H1 (cell line): ENCODE measurements at regions not wholly inside any gene's neighbourhood (a gene's known extent, or its start where the extent isn't known, plus 50 kb on each side); places are given as distances from the start of the nearest gene placed in this dataset.

Experiments used
- CHD2 ChIP-seq: IDR thresholded peaks from 2 replicates; pipeline ENCODE4 v1.6.1; 2012; ENCODE audit warnings: low read length, improper control_type of control experiment
- CREB1 ChIP-seq: IDR thresholded peaks from 2 replicates; pipeline ENCODE4 v1.6.1; 2012; ENCODE audit warnings: inconsistent platforms
- JUN ChIP-seq: IDR thresholded peaks from 2 replicates; pipeline ENCODE4 v1.6.1; 2011; ENCODE audit warnings: low read depth, mild to moderate bottlenecking, improper control_type of control experiment, low read length
- KDM5A ChIP-seq: fragments of 200-600 bp; IDR thresholded peaks from 2 replicates; pipeline ENCODE4 v1.7.1; 2012; ENCODE audit warnings: mild to moderate bottlenecking, low read length, inconsistent platforms, mixed read lengths
- PHF8 ChIP-seq: fragments of 200-600 bp; sonication (generic); conservative IDR thresholded peaks from 2 replicates; pipeline ENCODE4 v1.7.1; 2012; ENCODE audit warnings: low read depth, mild to moderate bottlenecking, inconsistent platforms, low read length, moderate library complexity
- SIRT6 ChIP-seq: IDR thresholded peaks from one replicate; pipeline ENCODE4 v1.7.1; 2012; ENCODE audit warnings: low read length, inconsistent platforms
- TAF1 ChIP-seq: IDR thresholded peaks from 2 replicates; pipeline ENCODE4 v1.6.1; 2011; ENCODE audit warnings: mild to moderate bottlenecking, low read depth, low read length
- YY1 ChIP-seq: IDR thresholded peaks from 2 replicates; pipeline ENCODE4 v1.6.1; 2011; ENCODE audit warnings: low read depth, mild to moderate bottlenecking, low read length
- TF ChIP-seq, protein P1 (sequence below): fragments of 300-600 bp; sonication (generic); IDR thresholded peaks from 2 replicates; pipeline ENCODE4 v1.7.1; 2012; ENCODE audit warnings: low read length, moderate library complexity, mild to moderate bottlenecking, inconsistent platforms; ENCODE audit not compliant: insufficient replicate concordance
- TF ChIP-seq, protein P2 (sequence below): IDR thresholded peaks from 2 replicates; pipeline ENCODE4 v1.6.1; 2011; ENCODE audit warnings: low read length, improper control_type of control experiment

DNA sequence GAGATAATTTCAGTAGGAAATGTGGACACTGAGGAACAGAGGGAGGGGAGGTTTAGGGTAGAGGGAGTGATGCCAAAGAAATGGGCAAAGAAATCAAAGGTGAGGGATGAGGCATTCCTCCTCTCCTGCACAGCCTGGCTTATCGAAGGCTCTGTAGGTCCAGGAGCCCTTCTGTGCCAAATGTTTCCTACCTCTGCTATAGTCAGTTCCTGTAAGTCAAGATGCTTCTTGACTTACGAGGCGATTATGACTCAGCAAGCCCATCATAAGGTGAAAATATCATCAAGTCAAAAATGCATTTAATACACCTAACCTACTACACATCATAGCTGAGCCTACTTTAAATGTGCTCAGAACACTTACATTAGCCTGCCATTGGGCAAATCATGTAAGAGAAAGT is 60.0 kb upstream of the ARHGAP24 start (continued):
- TF ChIP-seq, protein P1, sequence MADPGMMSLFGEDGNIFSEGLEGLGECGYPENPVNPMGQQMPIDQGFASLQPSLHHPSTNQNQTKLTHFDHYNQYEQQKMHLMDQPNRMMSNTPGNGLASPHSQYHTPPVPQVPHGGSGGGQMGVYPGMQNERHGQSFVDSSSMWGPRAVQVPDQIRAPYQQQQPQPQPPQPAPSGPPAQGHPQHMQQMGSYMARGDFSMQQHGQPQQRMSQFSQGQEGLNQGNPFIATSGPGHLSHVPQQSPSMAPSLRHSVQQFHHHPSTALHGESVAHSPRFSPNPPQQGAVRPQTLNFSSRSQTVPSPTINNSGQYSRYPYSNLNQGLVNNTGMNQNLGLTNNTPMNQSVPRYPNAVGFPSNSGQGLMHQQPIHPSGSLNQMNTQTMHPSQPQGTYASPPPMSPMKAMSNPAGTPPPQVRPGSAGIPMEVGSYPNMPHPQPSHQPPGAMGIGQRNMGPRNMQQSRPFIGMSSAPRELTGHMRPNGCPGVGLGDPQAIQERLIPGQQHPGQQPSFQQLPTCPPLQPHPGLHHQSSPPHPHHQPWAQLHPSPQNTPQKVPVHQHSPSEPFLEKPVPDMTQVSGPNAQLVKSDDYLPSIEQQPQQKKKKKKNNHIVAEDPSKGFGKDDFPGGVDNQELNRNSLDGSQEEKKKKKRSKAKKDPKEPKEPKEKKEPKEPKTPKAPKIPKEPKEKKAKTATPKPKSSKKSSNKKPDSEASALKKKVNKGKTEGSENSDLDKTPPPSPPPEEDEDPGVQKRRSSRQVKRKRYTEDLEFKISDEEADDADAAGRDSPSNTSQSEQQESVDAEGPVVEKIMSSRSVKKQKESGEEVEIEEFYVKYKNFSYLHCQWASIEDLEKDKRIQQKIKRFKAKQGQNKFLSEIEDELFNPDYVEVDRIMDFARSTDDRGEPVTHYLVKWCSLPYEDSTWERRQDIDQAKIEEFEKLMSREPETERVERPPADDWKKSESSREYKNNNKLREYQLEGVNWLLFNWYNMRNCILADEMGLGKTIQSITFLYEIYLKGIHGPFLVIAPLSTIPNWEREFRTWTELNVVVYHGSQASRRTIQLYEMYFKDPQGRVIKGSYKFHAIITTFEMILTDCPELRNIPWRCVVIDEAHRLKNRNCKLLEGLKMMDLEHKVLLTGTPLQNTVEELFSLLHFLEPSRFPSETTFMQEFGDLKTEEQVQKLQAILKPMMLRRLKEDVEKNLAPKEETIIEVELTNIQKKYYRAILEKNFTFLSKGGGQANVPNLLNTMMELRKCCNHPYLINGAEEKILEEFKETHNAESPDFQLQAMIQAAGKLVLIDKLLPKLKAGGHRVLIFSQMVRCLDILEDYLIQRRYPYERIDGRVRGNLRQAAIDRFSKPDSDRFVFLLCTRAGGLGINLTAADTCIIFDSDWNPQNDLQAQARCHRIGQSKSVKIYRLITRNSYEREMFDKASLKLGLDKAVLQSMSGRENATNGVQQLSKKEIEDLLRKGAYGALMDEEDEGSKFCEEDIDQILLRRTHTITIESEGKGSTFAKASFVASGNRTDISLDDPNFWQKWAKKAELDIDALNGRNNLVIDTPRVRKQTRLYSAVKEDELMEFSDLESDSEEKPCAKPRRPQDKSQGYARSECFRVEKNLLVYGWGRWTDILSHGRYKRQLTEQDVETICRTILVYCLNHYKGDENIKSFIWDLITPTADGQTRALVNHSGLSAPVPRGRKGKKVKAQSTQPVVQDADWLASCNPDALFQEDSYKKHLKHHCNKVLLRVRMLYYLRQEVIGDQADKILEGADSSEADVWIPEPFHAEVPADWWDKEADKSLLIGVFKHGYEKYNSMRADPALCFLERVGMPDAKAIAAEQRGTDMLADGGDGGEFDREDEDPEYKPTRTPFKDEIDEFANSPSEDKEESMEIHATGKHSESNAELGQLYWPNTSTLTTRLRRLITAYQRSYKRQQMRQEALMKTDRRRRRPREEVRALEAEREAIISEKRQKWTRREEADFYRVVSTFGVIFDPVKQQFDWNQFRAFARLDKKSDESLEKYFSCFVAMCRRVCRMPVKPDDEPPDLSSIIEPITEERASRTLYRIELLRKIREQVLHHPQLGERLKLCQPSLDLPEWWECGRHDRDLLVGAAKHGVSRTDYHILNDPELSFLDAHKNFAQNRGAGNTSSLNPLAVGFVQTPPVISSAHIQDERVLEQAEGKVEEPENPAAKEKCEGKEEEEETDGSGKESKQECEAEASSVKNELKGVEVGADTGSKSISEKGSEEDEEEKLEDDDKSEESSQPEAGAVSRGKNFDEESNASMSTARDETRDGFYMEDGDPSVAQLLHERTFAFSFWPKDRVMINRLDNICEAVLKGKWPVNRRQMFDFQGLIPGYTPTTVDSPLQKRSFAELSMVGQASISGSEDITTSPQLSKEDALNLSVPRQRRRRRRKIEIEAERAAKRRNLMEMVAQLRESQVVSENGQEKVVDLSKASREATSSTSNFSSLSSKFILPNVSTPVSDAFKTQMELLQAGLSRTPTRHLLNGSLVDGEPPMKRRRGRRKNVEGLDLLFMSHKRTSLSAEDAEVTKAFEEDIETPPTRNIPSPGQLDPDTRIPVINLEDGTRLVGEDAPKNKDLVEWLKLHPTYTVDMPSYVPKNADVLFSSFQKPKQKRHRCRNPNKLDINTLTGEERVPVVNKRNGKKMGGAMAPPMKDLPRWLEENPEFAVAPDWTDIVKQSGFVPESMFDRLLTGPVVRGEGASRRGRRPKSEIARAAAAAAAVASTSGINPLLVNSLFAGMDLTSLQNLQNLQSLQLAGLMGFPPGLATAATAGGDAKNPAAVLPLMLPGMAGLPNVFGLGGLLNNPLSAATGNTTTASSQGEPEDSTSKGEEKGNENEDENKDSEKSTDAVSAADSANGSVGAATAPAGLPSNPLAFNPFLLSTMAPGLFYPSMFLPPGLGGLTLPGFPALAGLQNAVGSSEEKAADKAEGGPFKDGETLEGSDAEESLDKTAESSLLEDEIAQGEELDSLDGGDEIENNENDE: no peak
- TF ChIP-seq TAF1: no peak
- TF ChIP-seq KDM5A: no peak
- TF ChIP-seq CHD2: no peak
- TF ChIP-seq PHF8: no peak
- TF ChIP-seq SIRT6: no peak
- TF ChIP-seq CREB1: no peak
- TF ChIP-seq, protein P2, sequence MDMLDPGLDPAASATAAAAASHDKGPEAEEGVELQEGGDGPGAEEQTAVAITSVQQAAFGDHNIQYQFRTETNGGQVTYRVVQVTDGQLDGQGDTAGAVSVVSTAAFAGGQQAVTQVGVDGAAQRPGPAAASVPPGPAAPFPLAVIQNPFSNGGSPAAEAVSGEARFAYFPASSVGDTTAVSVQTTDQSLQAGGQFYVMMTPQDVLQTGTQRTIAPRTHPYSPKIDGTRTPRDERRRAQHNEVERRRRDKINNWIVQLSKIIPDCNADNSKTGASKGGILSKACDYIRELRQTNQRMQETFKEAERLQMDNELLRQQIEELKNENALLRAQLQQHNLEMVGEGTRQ: no peak
- no peak for TF ChIP-seq YY1
- no peak for TF ChIP-seq JUN
